ENCODE measurements at regions not wholly inside any gene's neighbourhood (a gene's known extent, or its start where the extent isn't known, plus 50 kb on each side); places are given as distances from the start of the nearest gene placed in this dataset.
A peak's percentile ranks its signal among the peaks of the same experiment; 100 is the strongest.
"Not testable (repeated sequence)": the region's sequence is repeated elsewhere in the genome, so short reads cannot be mapped to it uniquely, and the experiment has no call there.

DNA sequence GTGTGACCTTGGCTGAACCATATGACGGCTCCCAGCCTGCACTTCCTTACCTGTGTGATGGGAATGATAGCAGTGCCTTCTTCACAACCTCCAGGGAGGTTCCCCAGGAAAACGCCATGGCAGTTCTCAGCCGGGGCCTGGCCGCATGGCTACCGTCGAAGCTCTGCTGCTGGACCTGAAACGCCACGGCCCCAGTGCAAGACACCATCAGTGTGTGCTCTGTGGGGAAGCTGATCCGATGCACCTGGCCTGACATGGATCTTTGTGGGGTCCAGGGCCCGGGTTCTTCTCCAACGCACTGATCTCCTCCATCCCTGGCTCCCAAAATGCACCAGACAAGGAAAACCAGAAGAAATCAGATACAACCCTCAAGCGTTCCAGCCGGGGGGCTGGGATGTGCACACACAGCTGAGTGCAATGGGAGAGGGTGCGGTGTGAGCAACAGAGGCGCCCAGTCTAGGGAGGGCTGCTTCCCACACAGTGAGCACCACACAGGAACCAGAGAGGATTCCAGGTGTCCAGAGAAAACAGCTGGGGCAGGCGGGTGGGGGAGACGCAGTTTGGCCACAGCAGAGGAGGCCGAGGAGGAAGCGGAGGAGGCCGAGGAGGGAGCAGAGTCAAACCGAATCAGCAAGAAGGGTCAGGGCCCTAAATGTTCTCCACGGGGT lies 54.3 kb upstream of the ZNF469 start:
- Mint-ChIP-seq H3K4me3 (ENCODE audit: unreplicated experiment) (no peak overlapping the region), H3K4me1 (ENCODE audit: unreplicated experiment) (peaks cover 2% of the 10 kb centered on the region), H3K27me3 (ENCODE audit: unreplicated experiment) (peaks cover 5% of the 10 kb centered on the region), H3K9me3 (ENCODE audit: unreplicated experiment) (no peaks in the 10 kb centered on the region), H3K27ac (ENCODE audit: unreplicated experiment) (peak overlapping the region; percentile 24), H3K36me3 (ENCODE audit: low read depth, unreplicated experiment) (peaks cover 3% of the 10 kb centered on the region)
- TF ChIP-seq, protein P1, sequence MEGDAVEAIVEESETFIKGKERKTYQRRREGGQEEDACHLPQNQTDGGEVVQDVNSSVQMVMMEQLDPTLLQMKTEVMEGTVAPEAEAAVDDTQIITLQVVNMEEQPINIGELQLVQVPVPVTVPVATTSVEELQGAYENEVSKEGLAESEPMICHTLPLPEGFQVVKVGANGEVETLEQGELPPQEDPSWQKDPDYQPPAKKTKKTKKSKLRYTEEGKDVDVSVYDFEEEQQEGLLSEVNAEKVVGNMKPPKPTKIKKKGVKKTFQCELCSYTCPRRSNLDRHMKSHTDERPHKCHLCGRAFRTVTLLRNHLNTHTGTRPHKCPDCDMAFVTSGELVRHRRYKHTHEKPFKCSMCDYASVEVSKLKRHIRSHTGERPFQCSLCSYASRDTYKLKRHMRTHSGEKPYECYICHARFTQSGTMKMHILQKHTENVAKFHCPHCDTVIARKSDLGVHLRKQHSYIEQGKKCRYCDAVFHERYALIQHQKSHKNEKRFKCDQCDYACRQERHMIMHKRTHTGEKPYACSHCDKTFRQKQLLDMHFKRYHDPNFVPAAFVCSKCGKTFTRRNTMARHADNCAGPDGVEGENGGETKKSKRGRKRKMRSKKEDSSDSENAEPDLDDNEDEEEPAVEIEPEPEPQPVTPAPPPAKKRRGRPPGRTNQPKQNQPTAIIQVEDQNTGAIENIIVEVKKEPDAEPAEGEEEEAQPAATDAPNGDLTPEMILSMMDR (IDR thresholded peaks at IDR 0.05; ENCODE audit: unreplicated experiment) = no peak
- DNase-seq (ENCODE audit: low spot score) = no peak

DNA sequence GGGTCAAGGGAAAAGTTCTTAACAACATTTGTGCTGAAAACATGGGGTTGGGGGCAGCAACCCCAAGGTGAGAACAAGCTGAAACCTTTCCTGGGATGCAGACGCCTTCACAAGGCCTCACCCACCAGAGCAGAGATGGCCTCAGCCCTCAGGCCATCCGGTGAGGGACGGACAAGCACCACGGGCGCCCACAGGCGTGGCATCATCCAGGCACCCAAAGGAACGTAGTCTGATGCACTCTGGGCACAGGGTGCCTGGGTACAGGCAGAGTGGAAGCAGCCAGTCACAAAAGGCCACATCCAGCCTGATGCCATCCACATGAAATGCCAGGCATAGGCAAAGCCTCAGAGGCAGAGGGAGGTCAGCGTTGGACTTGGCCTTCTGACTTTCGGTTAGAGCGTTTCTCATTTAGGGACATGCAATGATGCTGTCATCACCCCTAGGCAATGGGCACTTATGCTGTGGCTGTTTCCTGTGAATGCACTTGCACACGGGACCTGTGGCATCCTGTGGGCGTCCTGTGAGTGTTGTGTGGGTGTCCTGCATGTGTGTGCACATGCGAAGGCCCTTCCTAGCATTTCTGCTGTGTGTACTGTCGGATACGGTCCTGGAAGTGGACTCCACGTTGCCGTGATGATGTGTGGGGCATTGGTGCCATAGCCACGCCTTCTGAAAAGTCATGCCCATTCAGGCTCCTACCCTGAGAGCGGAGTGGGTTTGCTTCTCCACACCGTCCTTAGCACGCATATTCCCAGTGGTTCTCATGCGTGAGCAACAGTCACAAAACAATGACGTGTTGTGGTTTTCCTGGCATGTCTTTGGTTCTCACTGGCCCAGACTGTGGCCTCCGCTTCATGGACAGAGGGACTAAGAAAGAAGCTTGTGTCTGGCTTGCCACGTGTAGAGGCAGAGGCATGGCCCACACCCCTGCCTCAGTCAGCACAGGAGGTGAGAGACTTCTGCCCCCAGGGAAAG lies 52.7 kb upstream of the ZNF469 start:
- Mint-ChIP-seq H3K4me3 (ENCODE audit: unreplicated experiment) (no peak overlapping the region), H3K36me3 (ENCODE audit: low read depth, unreplicated experiment) (no peaks in the 10 kb centered on the region), H3K4me1 (ENCODE audit: unreplicated experiment) (peaks cover 2% of the 10 kb centered on the region), H3K27ac (ENCODE audit: unreplicated experiment) (no peak overlapping the region), H3K9me3 (ENCODE audit: unreplicated experiment) (no peaks in the 10 kb centered on the region), H3K27me3 (ENCODE audit: unreplicated experiment) (peaks cover 10% of the 10 kb centered on the region)
- TF ChIP-seq, protein P1 (IDR thresholded peaks at IDR 0.05; ENCODE audit: unreplicated experiment) = no peak
- no peak for DNase-seq (ENCODE audit: low spot score)

DNA sequence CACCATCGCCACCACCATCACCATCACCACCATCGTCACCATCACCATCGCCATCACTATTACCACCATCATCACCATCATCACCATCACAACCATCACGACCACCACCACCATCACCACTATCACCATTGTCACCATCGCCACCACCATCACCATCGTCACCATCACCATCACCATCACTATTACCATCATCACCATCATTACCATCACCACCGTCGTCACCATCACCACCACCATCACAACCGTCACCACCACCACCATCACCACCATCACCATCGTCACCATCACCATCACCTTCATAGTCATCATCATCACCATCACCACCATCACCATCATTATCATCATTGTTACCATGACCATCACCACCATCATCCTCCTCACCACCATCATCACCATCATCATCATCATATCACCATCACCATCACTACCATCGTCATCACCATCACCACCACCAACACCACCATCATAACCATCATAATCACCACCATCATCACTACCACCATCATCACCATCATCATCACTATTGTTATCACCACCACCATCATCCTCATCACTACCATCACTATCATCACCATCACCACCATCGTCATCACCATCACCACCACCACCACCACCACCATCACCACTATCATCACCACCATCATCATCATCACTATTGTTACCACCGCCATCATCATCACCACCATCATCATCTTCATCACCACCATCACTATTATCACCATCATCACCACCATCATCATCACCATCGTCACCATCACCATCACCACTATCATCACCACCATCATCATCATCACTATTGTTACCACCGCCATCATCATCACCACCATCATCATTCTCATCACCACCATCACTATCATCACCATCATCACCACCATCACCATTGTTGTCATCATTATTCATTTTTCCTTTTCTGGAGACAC lies 51.5 kb upstream of the ZNF469 start:
- H3K4me3 Mint-ChIP-seq (ENCODE audit: unreplicated experiment) = no peak overlapping the region
- TF ChIP-seq, protein P1 (IDR thresholded peaks at IDR 0.05; ENCODE audit: unreplicated experiment) = no peak
- H3K27ac Mint-ChIP-seq (ENCODE audit: unreplicated experiment) = no peak overlapping the region

DNA sequence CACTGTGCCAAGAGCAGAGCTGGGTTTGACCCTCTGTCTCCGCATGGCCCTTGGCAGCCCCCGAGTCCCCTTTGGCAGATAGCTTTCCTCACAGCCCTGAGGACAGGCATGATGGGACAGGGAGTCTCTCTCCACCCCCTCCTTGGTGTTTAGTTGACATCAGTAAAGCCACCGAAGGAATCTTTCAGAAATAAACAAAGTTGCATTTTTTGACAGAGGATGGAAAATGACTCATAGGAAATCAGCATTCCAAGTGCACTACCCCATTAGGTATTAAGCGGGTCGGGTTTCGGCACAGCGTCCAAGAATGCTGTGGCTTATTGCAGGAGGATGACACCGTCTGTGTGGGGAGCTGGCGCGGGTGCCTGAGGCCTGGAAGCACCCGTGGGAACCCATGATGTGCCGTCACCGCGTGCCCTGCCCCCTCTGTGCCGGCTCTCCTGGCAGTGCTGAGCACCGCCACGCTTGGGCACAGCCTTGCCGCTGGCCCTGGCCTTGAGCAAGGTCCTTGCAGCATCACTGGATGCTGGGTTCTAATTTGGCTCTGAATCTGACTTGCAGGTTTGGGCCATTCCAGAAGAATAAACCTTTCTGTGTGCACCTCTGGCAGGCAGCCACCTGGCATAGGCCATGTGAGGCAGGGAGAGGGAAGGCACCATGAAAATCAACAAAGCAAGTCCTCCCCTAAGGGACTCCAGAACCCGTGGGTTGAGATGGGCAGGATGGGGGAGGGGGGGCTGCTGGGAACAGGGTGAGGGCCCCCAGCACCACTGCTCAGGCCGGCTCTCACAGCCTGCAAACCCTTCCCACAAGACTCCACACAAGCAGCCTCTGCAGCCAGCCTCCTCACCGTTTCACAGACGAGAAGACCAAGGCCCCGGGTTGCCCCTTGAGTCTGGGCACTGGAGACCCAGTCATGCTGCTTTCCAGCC lies 50.5 kb upstream of the ZNF469 start:
- no peak overlapping the region for H3K27ac Mint-ChIP-seq (ENCODE audit: unreplicated experiment)
- H3K36me3 Mint-ChIP-seq (ENCODE audit: low read depth, unreplicated experiment) = no peaks in the 10 kb centered on the region
- H3K27me3 Mint-ChIP-seq (ENCODE audit: unreplicated experiment) = peaks cover 7% of the 10 kb centered on the region
- H3K4me1 Mint-ChIP-seq (ENCODE audit: unreplicated experiment) = no peaks in the 10 kb centered on the region
- TF ChIP-seq, protein P1 (IDR thresholded peaks at IDR 0.05; ENCODE audit: unreplicated experiment) = no peak
- DNase-seq (ENCODE audit: low spot score) = no peak
- no peak overlapping the region for H3K4me3 Mint-ChIP-seq (ENCODE audit: unreplicated experiment)
- H3K9me3 Mint-ChIP-seq (ENCODE audit: unreplicated experiment) = no peaks in the 10 kb centered on the region

More for the DNA sequence above, 51.5 kb upstream of the ZNF469 start:
- Mint-ChIP-seq H3K9me3 (ENCODE audit: unreplicated experiment) (no peaks in the 10 kb centered on the region), H3K4me1 (ENCODE audit: unreplicated experiment) (no peaks in the 10 kb centered on the region), H3K36me3 (ENCODE audit: low read depth, unreplicated experiment) (no peaks in the 10 kb centered on the region), H3K27me3 (ENCODE audit: unreplicated experiment) (peaks cover 7% of the 10 kb centered on the region)
- no peak for DNase-seq (ENCODE audit: low spot score)

DNA sequence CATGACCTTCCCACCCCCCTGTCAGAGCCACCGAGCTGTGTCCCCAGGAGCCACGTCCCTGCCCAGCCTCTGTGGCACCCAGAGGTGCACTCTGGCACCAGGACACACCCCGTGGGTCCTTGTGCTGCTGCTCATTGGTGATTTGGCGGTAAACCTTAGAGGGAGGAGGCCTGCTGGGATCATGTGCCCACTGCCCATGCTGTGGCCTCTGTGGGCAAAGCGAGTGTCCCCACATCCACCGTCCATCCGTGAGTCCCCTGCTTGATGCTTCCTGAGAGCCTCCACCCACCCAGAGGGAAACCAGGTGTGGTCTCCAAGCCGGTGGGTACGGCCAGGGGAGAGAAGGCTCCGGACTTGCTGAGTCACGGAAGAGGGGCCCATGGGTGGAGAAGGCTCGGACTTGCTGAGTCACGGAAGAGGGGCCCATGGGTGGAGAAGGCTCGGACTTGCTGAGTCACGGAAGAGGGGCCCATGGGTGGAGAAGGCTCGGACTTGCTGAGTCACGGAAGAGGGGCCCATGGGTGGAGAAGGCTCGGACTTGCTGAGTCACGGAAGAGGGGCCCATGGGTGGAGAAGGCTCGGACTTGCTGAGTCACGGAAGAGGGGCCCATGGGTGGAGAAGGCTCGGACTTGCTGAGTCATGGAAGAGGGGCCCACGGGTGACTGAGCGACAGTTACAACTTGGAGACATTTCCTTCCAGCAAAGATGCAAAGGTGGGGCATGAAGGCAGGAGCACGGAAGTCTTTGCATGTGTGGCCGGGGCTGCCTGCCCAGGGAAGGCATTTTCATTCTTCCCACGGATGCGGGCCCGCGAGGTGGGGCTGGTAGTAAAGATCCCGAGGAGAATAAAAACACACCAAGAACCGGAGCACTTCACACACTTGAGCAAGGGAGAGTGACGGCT lies 49.6 kb upstream of the ZNF469 start:
- H3K36me3 Mint-ChIP-seq (ENCODE audit: low read depth, unreplicated experiment); DNase-seq (ENCODE audit: low spot score); H3K27ac Mint-ChIP-seq (ENCODE audit: unreplicated experiment); H3K4me1 Mint-ChIP-seq (ENCODE audit: unreplicated experiment); H3K9me3 Mint-ChIP-seq (ENCODE audit: unreplicated experiment); H3K4me3 Mint-ChIP-seq (ENCODE audit: unreplicated experiment): not testable (repeated sequence)
- H3K27me3 Mint-ChIP-seq (ENCODE audit: unreplicated experiment) = peaks cover 11% of the 10 kb centered on the region
